SHP77 (cell line): ENCODE measurements at regions not wholly inside any gene's neighbourhood (a gene's known extent, or its start where the extent isn't known, plus 50 kb on each side); places are given as distances from the start of the nearest gene placed in this dataset.

Source experiments
- DNase-seq, 2 experiments: peaks; one replicate each; lab custom pipeline; 2025; lab: John Stamatoyannopoulos, UW

DNA sequence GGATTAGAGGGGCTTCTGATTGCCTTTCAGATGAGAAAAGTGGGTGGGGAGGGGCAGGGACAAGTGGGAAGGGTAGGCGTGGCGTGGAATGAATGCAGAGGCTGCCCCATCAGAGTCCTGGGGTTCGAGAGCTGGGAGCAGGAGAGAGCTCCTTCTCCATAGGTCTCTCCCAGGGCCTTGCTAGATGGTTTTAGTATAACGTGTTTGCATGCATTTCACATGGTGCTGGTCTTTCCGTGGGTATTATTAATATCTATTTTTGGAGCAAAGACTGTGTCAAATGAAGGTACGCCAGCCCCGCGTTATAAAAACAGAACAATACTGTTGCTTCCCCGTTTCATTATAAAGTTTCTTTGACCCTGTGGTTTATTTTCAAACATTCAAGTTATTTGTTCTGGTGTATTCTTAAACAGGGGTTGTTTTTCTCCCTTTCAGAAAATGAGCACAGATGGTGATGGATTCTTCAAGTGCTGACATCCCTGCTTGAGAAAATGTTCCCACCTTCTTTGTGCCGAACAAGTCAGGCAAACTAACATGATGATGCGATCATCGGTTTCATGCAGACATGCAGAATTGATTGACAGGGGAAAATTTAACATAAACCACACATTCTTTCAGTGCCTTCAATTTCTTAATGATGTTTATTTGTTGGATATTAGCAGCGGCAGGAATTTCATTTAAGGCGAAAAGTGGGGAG, 62.1 kb upstream of the ZNF536 start:
- no peak for DNase-seq

DNA sequence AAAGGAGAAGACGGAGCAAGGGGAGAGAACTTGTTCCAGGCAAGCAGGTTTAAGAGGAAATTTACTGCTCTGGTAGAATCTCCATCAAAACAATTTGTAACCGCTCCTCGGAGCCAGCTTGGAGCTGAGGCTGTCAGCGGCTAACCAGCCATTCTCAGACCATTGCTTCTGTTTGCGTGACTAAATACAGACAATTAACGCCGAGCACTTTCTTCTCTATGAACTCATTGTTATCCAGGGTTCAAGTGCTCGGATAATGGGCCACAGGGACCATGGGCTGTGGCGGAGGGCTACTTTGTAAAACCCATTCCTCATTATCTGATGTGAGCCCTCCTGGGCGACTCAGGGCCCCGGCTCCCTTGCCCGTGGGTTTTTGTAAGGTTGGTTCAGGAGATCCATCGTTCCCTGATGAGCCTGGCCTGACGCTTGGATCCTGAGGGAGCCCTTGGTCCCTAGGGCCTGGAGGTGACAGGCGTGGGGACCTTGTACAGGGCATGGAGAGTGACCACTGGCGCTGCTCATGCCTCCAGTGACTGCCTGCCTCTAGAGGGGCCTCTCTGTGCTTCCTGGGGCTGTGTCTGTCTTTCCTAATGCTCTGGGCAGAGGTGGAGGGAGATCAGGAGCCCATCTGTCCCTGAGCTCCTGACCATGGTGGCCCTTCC, 61.5 kb upstream of the ZNF536 start:
- no peak for DNase-seq

DNA sequence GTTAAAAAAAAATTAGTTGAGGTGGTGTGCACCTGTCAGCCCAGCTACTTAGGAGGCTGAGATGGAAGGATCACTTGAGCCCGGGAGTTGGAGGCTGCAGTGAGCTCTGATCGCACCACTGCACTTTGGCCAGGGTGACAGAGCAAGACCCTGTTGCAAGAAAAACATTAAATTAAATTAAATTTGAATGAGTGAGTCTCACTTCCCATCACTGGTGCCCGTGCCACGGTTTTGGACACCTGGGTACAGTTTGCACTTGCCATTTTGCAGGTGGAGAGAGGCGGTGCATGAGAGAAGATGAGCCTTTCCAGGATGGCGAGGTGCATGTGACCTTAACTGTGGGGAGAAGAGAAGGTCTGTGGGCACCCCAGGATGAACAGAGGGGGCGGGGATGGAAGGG, 60.3 kb upstream of the ZNF536 start:
- DNase-seq = no peak

DNA sequence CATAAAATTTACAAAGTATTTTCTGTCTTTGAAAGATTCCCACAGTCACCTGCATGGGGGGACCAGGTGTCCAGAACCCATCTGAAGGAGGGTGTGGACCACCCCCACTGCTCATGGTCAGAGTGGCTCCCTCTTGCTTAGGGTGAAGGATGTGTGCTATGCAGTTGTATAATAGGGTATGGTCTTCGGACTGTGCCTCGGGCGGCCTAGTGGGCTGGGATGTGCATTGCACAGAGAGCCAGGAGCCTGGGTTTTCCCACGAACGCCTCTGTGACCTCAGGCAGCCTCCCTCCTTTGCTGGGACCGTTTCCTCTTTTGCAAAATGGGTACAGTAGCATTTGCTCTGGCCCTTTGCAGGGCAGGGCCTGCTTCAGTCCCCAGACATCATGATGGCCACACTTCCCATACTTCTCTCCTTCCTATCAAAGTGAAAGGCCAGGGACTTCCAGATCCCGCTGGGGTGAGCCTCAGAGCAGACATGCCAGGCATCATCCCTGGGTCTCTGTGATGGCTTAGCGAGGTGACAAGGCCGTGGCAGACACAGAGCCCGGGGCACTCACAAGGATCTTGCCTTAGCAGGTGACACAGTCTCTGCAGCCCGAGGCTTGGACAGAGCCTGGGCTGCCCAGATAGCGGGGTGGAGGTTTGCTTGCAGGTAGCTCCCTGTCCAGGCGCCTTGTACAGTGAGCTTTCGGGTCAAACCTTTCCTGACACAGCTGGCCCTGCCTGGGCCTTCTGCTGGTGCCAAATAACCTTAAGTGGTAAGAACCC, 59.4 kb upstream of the ZNF536 start:
- DNase-seq = no peak

DNA sequence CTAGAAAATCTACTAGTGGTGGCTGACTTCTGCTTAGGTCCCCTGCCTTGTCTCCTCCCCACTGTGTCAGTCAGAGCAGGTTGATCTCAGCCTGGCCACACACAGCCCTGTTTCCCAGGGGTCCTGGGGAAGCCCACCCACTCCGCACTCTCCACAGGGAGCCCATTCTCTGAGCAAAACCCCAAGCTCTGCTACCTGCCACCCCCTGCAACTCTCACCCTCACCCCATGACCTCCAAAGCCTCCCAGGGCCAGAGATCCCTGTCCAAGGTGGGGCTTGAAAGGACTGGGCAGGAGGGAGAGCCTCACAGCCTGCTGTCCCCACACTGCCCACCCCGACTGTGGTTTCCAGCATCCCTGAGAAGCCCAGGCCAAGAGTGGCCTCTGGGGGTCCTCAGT, 58.8 kb upstream of the ZNF536 start:
- no peak for DNase-seq

DNA sequence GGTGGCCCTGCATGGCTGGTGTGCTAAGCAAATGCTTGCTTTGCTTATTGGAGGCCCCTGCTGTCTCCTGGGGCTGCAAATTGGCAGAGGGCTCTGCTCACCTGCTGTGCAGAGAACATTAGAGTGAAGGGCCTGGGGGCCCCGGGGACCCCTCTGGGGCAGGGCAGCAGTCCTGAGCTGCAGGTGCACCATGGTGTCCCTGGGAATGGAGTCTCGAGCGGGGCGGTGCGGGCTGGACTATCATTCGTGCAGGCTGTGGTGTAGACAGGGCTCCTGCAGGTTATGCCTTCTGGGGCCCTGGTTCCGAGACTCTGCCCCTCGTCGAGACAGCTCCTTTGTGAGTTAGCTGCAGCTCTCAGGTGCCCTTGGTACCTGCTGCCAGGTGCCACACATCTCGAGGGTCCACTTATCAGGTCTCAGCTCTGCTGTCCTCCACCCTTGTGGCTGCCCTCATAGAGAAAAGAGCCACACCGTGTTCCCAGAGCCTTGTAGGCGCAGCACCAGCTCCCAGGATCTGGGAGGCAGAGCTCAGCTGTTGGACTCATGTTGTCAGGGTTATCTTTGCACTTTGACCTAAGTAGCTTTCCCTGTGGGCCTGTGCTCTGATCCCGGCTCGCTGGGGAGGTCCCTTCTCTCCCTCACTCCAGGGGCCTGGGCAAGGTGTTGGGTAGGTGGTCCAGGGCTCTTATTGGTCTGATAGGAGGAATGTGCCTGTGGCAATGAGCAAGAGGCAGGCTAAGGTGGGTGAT, 58.0 kb upstream of the ZNF536 start:
- DNase-seq = no peak

DNA sequence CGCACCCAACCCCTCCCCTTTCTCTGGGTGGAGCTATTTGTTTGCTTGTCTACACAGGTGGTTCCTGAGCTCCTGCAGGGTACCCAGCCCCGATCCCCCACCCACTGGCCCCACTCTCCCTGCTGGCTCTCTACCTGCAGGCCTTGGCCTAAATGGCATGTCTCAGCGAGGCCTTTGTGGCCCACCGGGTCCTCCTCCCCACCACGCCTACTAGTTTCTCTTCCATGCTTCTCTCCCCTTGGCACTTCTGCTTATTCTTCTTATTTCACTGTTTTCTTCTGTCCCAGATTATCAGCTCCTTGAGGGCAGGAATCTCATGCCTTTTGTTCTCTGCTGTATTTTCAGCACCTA, 57.4 kb upstream of the ZNF536 start:
- no peak for DNase-seq

DNA sequence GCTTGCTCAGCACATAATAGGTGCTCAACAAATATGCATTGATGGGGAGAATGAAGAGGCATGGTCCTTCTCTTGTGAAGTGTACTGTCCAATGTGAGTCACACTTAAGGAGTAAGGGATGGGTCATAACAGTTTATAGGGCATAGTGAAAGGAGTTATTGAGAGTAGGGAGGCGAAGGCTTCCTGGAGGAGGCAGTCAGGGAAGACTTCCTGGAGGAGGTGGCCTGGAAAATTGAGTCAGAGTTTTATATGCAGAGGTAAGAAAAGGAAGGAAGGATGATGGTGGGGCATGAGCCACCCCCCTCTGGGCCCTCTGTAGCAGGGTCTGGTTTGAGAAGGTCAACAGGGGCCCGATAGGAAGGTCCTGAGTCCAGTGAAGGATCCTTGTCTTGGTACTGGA, 57.0 kb upstream of the ZNF536 start:
- DNase-seq = no peak

DNA sequence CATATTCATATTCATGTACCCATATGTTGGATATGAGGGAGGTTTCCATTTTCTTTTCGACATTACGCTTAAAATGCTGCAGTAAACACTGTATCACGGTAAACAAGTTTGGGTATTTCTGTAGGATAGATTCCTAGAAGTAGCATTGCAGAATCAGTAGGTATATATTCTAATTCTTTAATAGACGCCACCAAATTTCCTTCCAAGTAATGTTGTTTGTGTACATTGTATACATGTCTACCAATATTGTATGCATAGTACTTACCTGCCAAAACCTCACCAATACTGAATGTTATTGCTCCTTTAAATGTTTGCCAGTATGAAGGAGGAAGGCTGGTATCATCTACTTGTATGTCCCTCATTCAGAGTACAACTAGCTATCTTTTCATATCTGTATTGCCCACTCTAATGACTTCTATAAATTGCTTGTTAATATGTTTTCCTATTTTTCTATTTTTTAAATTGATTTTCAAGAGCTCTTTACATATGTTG, 56.1 kb upstream of the ZNF536 start:
- DNase-seq = no peak

DNA sequence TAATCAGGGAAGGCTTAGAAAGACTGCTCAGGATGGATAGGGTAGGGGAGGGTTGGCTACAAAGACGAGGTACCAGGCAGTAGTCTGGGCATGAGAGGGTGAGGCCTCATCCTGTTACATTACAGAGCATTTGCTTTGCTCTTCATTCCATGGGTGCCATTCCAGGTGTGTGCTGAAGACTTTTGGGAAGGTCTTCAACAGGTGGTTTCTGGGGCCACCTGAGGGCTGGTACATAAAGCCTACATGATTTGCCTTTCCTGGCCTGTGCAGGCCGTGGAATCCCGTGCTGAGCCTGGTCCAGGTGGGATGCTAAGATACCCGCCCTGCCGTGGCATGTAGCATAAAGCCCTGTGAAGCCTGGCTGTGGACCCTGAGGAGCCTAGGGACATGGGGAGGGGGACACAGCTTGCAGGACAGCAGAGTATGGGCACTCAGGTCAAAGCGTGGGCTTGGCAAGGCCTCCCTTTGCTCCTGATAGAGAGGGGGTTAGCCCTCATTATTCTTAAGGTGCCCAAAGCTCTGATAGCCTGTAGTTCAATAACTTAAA, 55.6 kb upstream of the ZNF536 start:
- DNase-seq = no peak

DNA sequence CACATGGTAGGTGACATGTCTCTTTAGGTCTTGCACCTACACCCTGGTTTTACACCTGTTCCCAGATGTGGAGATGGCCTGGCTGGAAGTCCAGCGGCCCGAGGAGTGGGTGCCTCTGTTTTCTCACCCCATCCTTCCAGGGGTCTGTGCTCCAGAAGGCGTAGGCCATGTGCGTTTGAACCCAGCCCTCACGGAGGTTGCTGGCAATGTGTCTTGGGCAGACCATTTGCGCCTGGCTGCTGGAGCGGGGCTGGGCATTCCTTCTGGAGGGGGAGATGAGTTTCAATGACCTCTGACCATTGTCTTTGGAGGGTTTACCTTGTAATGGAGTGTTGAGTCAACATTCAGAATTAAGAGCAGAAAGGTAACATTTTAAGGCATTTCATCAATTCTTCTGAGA, 54.8 kb upstream of the ZNF536 start:
- no peak for DNase-seq

DNA sequence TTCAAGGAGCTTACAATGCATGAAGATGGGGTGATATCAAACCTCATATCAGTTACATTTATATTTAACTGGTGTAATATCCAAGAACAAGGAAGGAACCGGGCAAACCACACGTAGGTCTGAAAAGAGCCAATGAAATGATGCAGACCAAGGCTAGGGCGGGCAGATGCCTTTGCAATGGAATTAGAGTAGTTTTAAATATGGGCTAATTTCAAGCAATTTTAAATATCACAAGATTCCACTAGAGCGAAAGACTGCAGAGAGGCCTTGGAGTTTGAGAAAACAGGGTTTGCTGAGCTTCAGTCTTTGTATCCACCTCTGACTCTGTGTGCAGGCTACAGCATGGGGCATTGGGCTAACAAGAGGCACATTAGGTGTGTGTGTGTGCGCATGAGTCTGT, 53.9 kb upstream of the ZNF536 start:
- no peak for DNase-seq

DNA sequence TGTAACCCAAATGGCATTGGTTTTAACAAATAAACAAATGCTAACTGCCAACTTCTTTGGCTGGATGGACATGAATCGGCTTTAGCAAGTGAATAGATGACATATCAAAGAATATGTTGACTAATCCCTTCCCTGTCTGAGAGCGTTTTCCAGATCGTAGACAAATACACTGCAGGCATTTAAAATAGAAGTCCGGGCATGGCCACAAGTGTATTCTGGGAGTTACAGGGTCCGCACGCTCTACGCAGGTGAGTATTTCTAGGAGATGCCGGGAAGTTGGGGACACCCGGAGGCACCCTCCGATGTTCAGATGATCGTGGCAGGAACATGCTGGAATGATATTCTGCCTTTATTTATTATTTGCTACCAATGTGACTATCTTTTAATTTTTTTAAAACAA, 53.2 kb upstream of the ZNF536 start:
- DNase-seq = no peak

DNA sequence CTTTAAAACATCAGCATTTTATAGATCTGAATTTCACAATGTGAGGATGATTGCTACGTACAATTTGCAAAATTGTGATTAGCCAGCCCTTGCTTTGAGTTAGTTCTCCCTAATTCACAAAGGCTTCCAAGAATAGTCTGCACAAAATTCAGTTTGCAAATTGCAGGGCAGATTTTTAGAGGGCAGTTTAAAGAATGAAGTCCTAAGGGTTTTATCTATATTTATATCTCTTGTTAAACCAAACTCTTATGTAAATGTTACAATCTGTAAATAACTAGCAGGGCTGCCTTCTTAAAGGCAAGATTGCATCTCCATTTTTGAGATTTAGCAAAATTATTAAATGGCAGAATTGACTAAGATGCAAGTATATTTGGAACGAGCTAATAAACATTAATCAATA, 52.8 kb upstream of the ZNF536 start:
- DNase-seq = no peak

DNA sequence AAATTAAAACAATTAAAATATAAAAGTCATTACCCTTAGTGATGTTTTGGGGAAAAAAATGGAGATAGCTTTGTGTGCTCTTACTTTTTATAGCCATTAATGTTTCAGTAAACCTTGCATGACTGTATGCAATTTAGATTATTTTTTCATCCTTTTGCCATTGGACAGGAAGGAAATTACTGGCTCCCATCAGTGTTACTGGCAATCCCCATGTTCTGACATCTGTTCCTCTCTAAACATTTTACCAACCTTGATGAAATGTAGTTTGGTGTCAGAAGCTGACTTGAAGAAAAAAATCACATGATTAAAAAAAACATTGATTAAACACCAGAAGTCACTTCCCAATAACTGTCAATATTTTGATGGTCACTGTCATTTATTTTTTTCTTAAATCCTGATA, 52.3 kb upstream of the ZNF536 start:
- DNase-seq = no peak

DNA sequence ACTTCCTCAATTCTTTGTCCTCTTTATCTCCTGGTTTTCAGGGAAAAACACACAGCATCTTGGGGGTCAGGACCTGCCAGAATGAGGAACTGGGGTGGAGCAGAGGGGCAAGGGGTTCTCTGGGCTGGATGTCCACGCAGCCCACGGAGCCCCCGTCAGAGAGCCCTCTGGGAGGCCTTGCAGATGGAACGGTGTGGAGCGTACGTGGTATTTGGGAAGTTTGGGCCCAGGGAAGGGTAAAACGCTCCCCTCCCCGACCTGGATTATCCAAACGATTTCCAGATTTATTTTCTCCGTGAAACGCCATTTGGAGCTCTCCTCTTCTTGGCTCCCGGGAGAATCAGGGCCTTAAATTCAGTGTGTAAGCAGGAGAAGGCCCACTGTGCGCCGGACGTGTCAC, 51.7 kb upstream of the ZNF536 start:
- no peak for DNase-seq

DNA sequence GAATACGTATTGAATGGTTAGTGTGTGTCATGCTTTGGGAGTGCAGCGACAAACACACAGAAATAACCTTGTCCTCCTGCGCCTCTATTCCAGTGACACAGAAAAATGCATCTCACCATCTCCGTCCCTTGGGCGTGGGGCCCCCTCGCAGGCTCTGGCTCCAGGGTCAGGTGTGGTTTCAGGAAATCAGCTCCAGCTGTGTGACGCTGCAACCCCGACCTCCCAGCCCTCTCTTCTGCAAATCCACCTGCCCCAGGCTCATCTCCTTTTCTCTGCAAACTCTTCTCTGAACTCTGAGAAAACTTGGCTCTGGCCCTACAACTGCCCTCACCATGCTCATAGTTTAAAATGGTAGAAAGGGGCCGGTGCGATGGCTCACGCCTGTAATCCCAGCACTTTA, 51.3 kb upstream of the ZNF536 start:
- DNase-seq = no peak
